ENCODE measurements at regions not wholly inside any gene's neighbourhood (a gene's known extent, or its start where the extent isn't known, plus 50 kb on each side); places are given as distances from the start of the nearest gene placed in this dataset.
A peak's percentile ranks its signal among the peaks of the same experiment; 100 is the strongest.
"Not testable (repeated sequence)": the region's sequence is repeated elsewhere in the genome, so short reads cannot be mapped to it uniquely, and the experiment has no call there.

GRCh38 chr7:39758234-39758970 is 135.0 kb downstream of the RALA start:
- no peaks in the 10 kb centered on the region for H3K9me3 ChIP-seq (ENCODE audit: low read depth)
- Mint-ChIP-seq H3K4me1 (peaks cover 5% of the 10 kb centered on the region), H3K9me3 (peaks cover 8% of the 10 kb centered on the region), H3K27ac (no peak overlapping the region), H3K27me3 (ENCODE audit: insufficient read depth, low read depth) (no peaks in the 10 kb centered on the region), H3K36me3 (peaks cover 8% of the 10 kb centered on the region), H3K4me3 (no peak overlapping the region)
- no peak overlapping the region for H3K9ac ChIP-seq
- H3K4me2 ChIP-seq, result no peak overlapping the region
- H3K4me3 ChIP-seq, result no peak overlapping the region
- H3K36me3 ChIP-seq, result no peaks in the 10 kb centered on the region
- no peaks in the 10 kb centered on the region for H3K79me2 ChIP-seq (ENCODE audit: low read depth)
- H3K27me3 ChIP-seq, result no peaks in the 10 kb centered on the region
- no peak overlapping the region for H2AFZ ChIP-seq (replicated peaks)
- H3K4me1 ChIP-seq, result peaks cover 17% of the 10 kb centered on the region
- H4K20me1 ChIP-seq (ENCODE audit: low read depth), result no peaks in the 10 kb centered on the region
- DNase-seq (ENCODE audit: low spot score), result no peak
- no peak overlapping the region for H3K27ac ChIP-seq
- peaks cover 9% of the 10 kb centered on the region for H3F3A ChIP-seq (ENCODE audit: low read depth)
- TF ChIP-seq EZH2 (IDR thresholded peaks at IDR 0.05), result no peak
- TF ChIP-seq CTCF (IDR thresholded peaks at IDR 0.05), result no peak
- no peak for TF ChIP-seq EZH2phosphoT487 (IDR thresholded peaks at IDR 0.05)

- no peak overlapping the region for H2AFZ ChIP-seq (replicated peaks)
- Mint-ChIP-seq H3K9me3 (peaks cover 8% of the 10 kb centered on the region), H3K27ac (no peak overlapping the region), H3K27me3 (ENCODE audit: insufficient read depth, low read depth) (peaks cover 2% of the 10 kb centered on the region), H3K4me3 (no peak overlapping the region), H3K36me3 (peaks cover 15% of the 10 kb centered on the region), H3K4me1 (peaks cover 10% of the 10 kb centered on the region)
- TF ChIP-seq EZH2phosphoT487 (IDR thresholded peaks at IDR 0.05), result no peak
- TF ChIP-seq EZH2 (IDR thresholded peaks at IDR 0.05), result no peak
- TF ChIP-seq CTCF (IDR thresholded peaks at IDR 0.05), result no peak
- no peaks in the 10 kb centered on the region for H3K79me2 ChIP-seq (ENCODE audit: low read depth)
- peaks cover 10% of the 10 kb centered on the region for H3F3A ChIP-seq (ENCODE audit: low read depth)
- no peak for DNase-seq (ENCODE audit: low spot score)
- no peaks in the 10 kb centered on the region for H3K9me3 ChIP-seq (ENCODE audit: low read depth)
- no peak overlapping the region for H3K4me3 ChIP-seq
- H3K27ac ChIP-seq, result no peak overlapping the region
- H4K20me1 ChIP-seq (ENCODE audit: low read depth), result no peaks in the 10 kb centered on the region
- H3K9ac ChIP-seq, result no peak overlapping the region
- peaks cover 20% of the 10 kb centered on the region for H3K4me1 ChIP-seq
- H3K27me3 ChIP-seq, result no peaks in the 10 kb centered on the region
- H3K4me2 ChIP-seq, result peak overlapping the region; percentile 19
- H3K36me3 ChIP-seq, result no peaks in the 10 kb centered on the region
Measured at GRCh38 chr7:39761449-39761848, 138.1 kb downstream of the RALA start.

GRCh38 chr7:39762466-39762865 is 139.1 kb downstream of the RALA start:
- not testable (repeated sequence) for H3K27me3 Mint-ChIP-seq (ENCODE audit: insufficient read depth, low read depth); H3K4me3 Mint-ChIP-seq; H3K9ac ChIP-seq; H3K27ac ChIP-seq; H3K4me3 ChIP-seq; H3K9me3 ChIP-seq (ENCODE audit: low read depth); H3K9me3 Mint-ChIP-seq; H2AFZ ChIP-seq (replicated peaks); H3K36me3 ChIP-seq; DNase-seq (ENCODE audit: low spot score); H3K27ac Mint-ChIP-seq; H4K20me1 ChIP-seq (ENCODE audit: low read depth); H3K27me3 ChIP-seq; H3K79me2 ChIP-seq (ENCODE audit: low read depth)
- Mint-ChIP-seq H3K4me1 (peaks cover 10% of the 10 kb centered on the region), H3K36me3 (peaks cover 15% of the 10 kb centered on the region)
- peaks cover 20% of the 10 kb centered on the region for H3K4me1 ChIP-seq
- peak overlapping the region; percentile 57 for H3K4me2 ChIP-seq
- peaks cover 10% of the 10 kb centered on the region for H3F3A ChIP-seq (ENCODE audit: low read depth)

- not testable (repeated sequence) for H3K9ac ChIP-seq; H3K36me3 ChIP-seq; H3K27ac ChIP-seq; H3K27me3 ChIP-seq; H3K9me3 Mint-ChIP-seq; H2AFZ ChIP-seq (replicated peaks); H3K79me2 ChIP-seq (ENCODE audit: low read depth); H3K9me3 ChIP-seq (ENCODE audit: low read depth); H4K20me1 ChIP-seq (ENCODE audit: low read depth); H3K4me3 Mint-ChIP-seq; H3K27ac Mint-ChIP-seq; H3K4me3 ChIP-seq; H3K27me3 Mint-ChIP-seq (ENCODE audit: insufficient read depth, low read depth)
- peaks cover 10% of the 10 kb centered on the region for H3F3A ChIP-seq (ENCODE audit: low read depth)
- peak; percentile 11 for DNase-seq (ENCODE audit: low spot score)
- H3K36me3 Mint-ChIP-seq, result peaks cover 12% of the 10 kb centered on the region
- peak overlapping the region; percentile 57 for H3K4me2 ChIP-seq
- H3K4me1 ChIP-seq, result peaks cover 20% of the 10 kb centered on the region
- H3K4me1 Mint-ChIP-seq, result peaks cover 10% of the 10 kb centered on the region
Measured at GRCh38 chr7:39762881-39763280, 139.5 kb downstream of the RALA start.

GRCh38 chr7:39765833-39766232 is 142.5 kb downstream of the RALA start:
- H3K9me3 Mint-ChIP-seq; H3K27ac Mint-ChIP-seq; H2AFZ ChIP-seq (replicated peaks); H3K27me3 ChIP-seq; H3K27ac ChIP-seq; H3K9me3 ChIP-seq (ENCODE audit: low read depth); H3K9ac ChIP-seq; H4K20me1 ChIP-seq (ENCODE audit: low read depth); H3K4me2 ChIP-seq; H3K27me3 Mint-ChIP-seq (ENCODE audit: insufficient read depth, low read depth); H3K36me3 ChIP-seq; DNase-seq (ENCODE audit: low spot score); H3K4me3 Mint-ChIP-seq; H3K4me3 ChIP-seq; H3K79me2 ChIP-seq (ENCODE audit: low read depth): not testable (repeated sequence)
- Mint-ChIP-seq H3K36me3 (peaks cover 13% of the 10 kb centered on the region), H3K4me1 (peaks cover 10% of the 10 kb centered on the region)
- peaks cover 20% of the 10 kb centered on the region for H3K4me1 ChIP-seq
- peaks cover 10% of the 10 kb centered on the region for H3F3A ChIP-seq (ENCODE audit: low read depth)

GRCh38 chr7:39768439-39768838 is 145.1 kb downstream of the RALA start:
- not testable (repeated sequence) for H3K27ac Mint-ChIP-seq

More at GRCh38 chr7:39768439-39768838, 145.1 kb downstream of the RALA start:
- not testable (repeated sequence) for H3K9me3 Mint-ChIP-seq; H3K27ac ChIP-seq; H2AFZ ChIP-seq (replicated peaks); H3K4me1 ChIP-seq; H3K27me3 ChIP-seq; H3F3A ChIP-seq (ENCODE audit: low read depth); DNase-seq (ENCODE audit: low spot score); H3K79me2 ChIP-seq (ENCODE audit: low read depth); H4K20me1 ChIP-seq (ENCODE audit: low read depth); H3K4me3 Mint-ChIP-seq; H3K4me1 Mint-ChIP-seq; H3K36me3 ChIP-seq; H3K9me3 ChIP-seq (ENCODE audit: low read depth); H3K27me3 Mint-ChIP-seq (ENCODE audit: insufficient read depth, low read depth); H3K4me2 ChIP-seq; H3K4me3 ChIP-seq; H3K9ac ChIP-seq
- peaks cover 13% of the 10 kb centered on the region for H3K36me3 Mint-ChIP-seq

Measured in neural progenitor cell (in vitro differentiated cells).